K562 (cell line): ENCODE measurements at regions not wholly inside any gene's neighbourhood (a gene's known extent, or its start where the extent isn't known, plus 50 kb on each side); places are given as distances from the start of the nearest gene placed in this dataset.

Experiments used
- ATAC-seq: fragments of 200-7000 bp; cut with Tn5 transposase; 3 replicates; pipeline ENCODE4 v1.9.1; 2020; ENCODE audit warnings: moderate library complexity
- BruUV-seq: library from RNA; stranded (reverse); fragments of 400-500 nt; replicated peaks from 2 replicates; lab custom pipeline; 2021; lab: Mats Ljungman, UMichigan
- CTCF ChIA-PET: fragments of 300-600 bp; formaldehyde crosslinking; extraction: SDS; loops from one replicate; lab custom pipeline; 2021; ENCODE audit warnings: low intra/inter-chr PET ratio; lab: Yijun Ruan, JAX
- POLR2A ChIA-PET: fragments of 300-600, 350-650 bp; sonication (Branson Sonifier 250); formaldehyde crosslinking; extraction: SDS; loops from one replicate; lab custom pipeline; 2021; ENCODE audit warnings: antibody characterized with exemption, inconsistent platforms; lab: Yijun Ruan, JAX
- DNase-seq, 4 experiments: peaks; one replicate each; pipeline versions ENCODE4 v3.0.0 to v3.0.0-alpha.2; 2011 to 2018; ENCODE audit warnings: low spot score in 3 of 4, mixed read lengths in 3 of 4; ENCODE audit errors: extremely low read depth in 1 of 4
- FAIRE-seq: peaks from 2 replicates; lab custom pipeline; 2011; peaks lifted over from hg19 to GRCh38; lab: Jason Lieb, UNC
- H2AFZ ChIP-seq: 2 replicates; pipeline ENCODE4 v1.6.0; 2011; ENCODE audit warnings: low read depth, low read length, control low read depth, inconsistent platforms
- H3K27ac ChIP-seq: fragments of 200-600 bp; 3 replicates; pipeline ENCODE4 v1.8.0; 2011; ENCODE audit warnings: low read depth, mild to moderate bottlenecking, control low read depth, inconsistent platforms, low read length, moderate library complexity, mixed read lengths; ENCODE audit errors: extremely low read depth
- H3K27me3 ChIP-seq, 2 experiments: fragments of 300-600 bp in 1 of 2; 2 replicates in 1 of 2; 3 replicates in 1 of 2; pipeline versions ENCODE4 v1.6.0 to v1.8.0; 2011; ENCODE audit warnings: inconsistent platforms in 2 of 2, low read length in 2 of 2, mild to moderate bottlenecking in 1 of 2, mixed read lengths in 1 of 2, moderate library complexity in 1 of 2; ENCODE audit not compliant: control insufficient read depth in 2 of 2, insufficient read depth in 2 of 2
- H3K36me3 ChIP-seq: fragments of 300-600 bp; 3 replicates; pipeline ENCODE4 v1.8.0; 2011; ENCODE audit warnings: mild to moderate bottlenecking, low read length, inconsistent platforms; ENCODE audit not compliant: control insufficient read depth, insufficient read depth
- H3K4me1 ChIP-seq, 2 experiments: fragments of 200-600 bp in 1 of 2; replicated peaks in 1 of 2; 2 replicates in 1 of 2; 3 replicates in 1 of 2; pipeline versions ENCODE4 v1.5.1 to v1.8.0; 2011; ENCODE audit warnings: inconsistent platforms in 2 of 2, low read length in 2 of 2, mild to moderate bottlenecking in 1 of 2, mixed read lengths in 1 of 2, moderate library complexity in 1 of 2; ENCODE audit not compliant: control insufficient read depth in 2 of 2, insufficient read depth in 2 of 2
- H3K4me2 ChIP-seq: 2 replicates; pipeline ENCODE4 v1.6.1; 2011; ENCODE audit warnings: low read length, control low read depth, inconsistent platforms, mixed read lengths; ENCODE audit not compliant: insufficient read depth
- H3K4me3 ChIP-seq: fragments of 200-600 bp; sonication (generic), shearing (Covaris generic); 2 replicates; pipeline ENCODE4 v1.5.1; 2016; ENCODE audit warnings: control low read depth, inconsistent platforms
- H3K79me2 ChIP-seq: fragments of 200-600 bp; 3 replicates; pipeline ENCODE4 v1.8.0; 2011; ENCODE audit warnings: low read length, inconsistent platforms; ENCODE audit not compliant: control insufficient read depth, insufficient read depth
- H3K9ac ChIP-seq, 2 experiments: 2 replicates each; pipeline versions ENCODE4 v1.6.0 to v1.6.1; 2011; ENCODE audit warnings: low read depth in 2 of 2, low read length in 2 of 2, control low read depth in 1 of 2, inconsistent platforms in 1 of 2, mild to moderate bottlenecking in 1 of 2, mixed read lengths in 1 of 2; ENCODE audit not compliant: insufficient read depth in 1 of 2
- H3K9me1 ChIP-seq: one replicate; pipeline ENCODE4 v1.6.0; 2011; ENCODE audit warnings: inconsistent platforms, mild to moderate bottlenecking, low read length, moderate library complexity; ENCODE audit not compliant: control insufficient read depth, insufficient read depth
- H3K9me3 ChIP-seq: replicated peaks from 2 replicates; pipeline ENCODE4 v1.5.1; 2011; ENCODE audit warnings: low read depth, low read length, inconsistent platforms; ENCODE audit not compliant: control insufficient read depth, insufficient read depth
- H4K20me1 ChIP-seq: replicated peaks from 2 replicates; pipeline ENCODE4 v1.6.1; 2011; ENCODE audit warnings: low read length, inconsistent platforms, mixed read lengths; ENCODE audit not compliant: control insufficient read depth, insufficient read depth
- CBX2 ChIP-seq: fragments of 200-600 bp; sonication (generic); IDR thresholded peaks from one replicate; pipeline ENCODE4 v1.6.1; 2012; ENCODE audit warnings: mild to moderate bottlenecking, low read length, inconsistent platforms; ENCODE audit not compliant: insufficient read depth, poor library complexity, severe bottlenecking
- ESRRB ChIP-seq: fragments of 250-450 bp; sonication (Bioruptor Pico); IDR thresholded peaks from 2 replicates; pipeline ENCODE4 v1.5.0; 2020; ENCODE audit warnings: mild to moderate bottlenecking, moderate library complexity, borderline replicate concordance
- GATAD2A ChIP-seq: fragments of 450-650 bp; IDR thresholded peaks from 2 replicates; pipeline ENCODE4 v1.6.1; 2017
- HDGF ChIP-seq: fragments of 450-650 bp; IDR thresholded peaks from 2 replicates; pipeline ENCODE4 v1.6.1; 2016
- RAD51 ChIP-seq: fragments of 450-650 bp; IDR thresholded peaks from 2 replicates; pipeline ENCODE4 v1.7.1; 2016; ENCODE audit warnings: low read depth, mild to moderate bottlenecking, borderline replicate concordance
- REST ChIP-seq, 2 experiments: fragments of 450-650 bp; formaldehyde crosslinking in 1 of 2; IDR thresholded peaks; 2 replicates each; pipeline versions ENCODE4 v1.4.0 to v1.6.1; 2014 to 2020; ENCODE audit warnings: mild to moderate bottlenecking in 2 of 2, borderline replicate concordance in 1 of 2, low read depth in 1 of 2
- ZBTB7A ChIP-seq: IDR thresholded peaks from 2 replicates; pipeline ENCODE4 v1.6.1; 2011; ENCODE audit warnings: low read depth, mild to moderate bottlenecking, low read length, moderate library complexity, borderline replicate concordance; ENCODE audit not compliant: control insufficient read depth
- WGBS: fragments of 100-300 bp; shearing (Covaris generic); methylation state at CpG from one replicate; pipeline ENCODE4 v1.1.6; 2016; ENCODE audit warnings: low coverage, mixed read lengths; ENCODE audit not compliant: insufficient coverage; ENCODE audit errors: missing lambda C conversion rate; 5-methylcytosine and 5-hydroxymethylcytosine counted together
- in situ Hi-C: fragments of 300-500 bp; cut with MboI; formaldehyde crosslinking; loops from 4 replicates; pipeline ENCODE4 v1.15.0; 2018; ENCODE audit warnings: inconsistent platforms, mixed read lengths
- intact Hi-C: fragments of 100-400 bp; cut with micrococcal nuclease; formaldehyde crosslinking; loops from 2 replicates; pipeline ENCODE4 v1.14.2; 2022
- TF ChIP-seq, protein P1 (sequence below), 2 experiments: fragments of 200-800 bp in 1 of 2; sonication (Bioruptor generic) in 1 of 2; sonication (generic) in 1 of 2; formaldehyde crosslinking in 1 of 2; IDR thresholded peaks in 1 of 2; conservative IDR thresholded peaks in 1 of 2; 2 replicates each; pipeline versions ENCODE4 v1.5.0 to v1.6.1; 2016 to 2020; ENCODE audit warnings: missing compliant biosample characterization in 1 of 2, missing genetic modification characterization in 1 of 2, missing genetic modification reagents in 1 of 2

DNA sequence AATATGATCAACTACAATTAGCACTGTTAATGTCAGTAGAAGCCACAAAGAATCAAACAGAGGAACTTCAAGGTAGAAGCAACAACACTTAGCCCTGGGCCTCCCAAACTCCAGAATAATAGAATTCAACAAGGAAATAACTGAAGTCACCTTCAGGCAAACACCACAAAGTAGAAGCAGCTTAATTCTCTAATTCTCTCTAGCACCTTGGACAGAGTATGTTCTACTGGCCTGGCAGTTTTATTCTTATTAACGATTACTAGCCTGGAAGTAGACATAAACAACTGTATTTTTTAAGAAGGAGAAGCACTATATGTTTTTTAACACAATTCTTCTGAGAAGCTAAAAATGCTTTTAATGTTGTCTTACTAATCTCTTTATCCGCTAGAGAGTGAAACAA is 911.9 kb downstream of the DTWD2 start:
- no peaks in the 10 kb centered on the region for H3K79me2 ChIP-seq
- H3K4me1 ChIP-seq, result no peaks in the 10 kb centered on the region
- no peak overlapping the region for H3K4me2 ChIP-seq
- BruUV-seq, result no TSS peak
- no peak overlapping the region for H3K27ac ChIP-seq
- H3K36me3 ChIP-seq, result no peaks in the 10 kb centered on the region
- H4K20me1 ChIP-seq, result no peaks in the 10 kb centered on the region
- CTCF ChIA-PET, result no interaction called here
- DNase-seq, result no peak
- intact Hi-C loops, result no loop called here
- WGBS, result 0% methylated on average over 2 of the region's 2 CpGs
- H2AFZ ChIP-seq, result no peak overlapping the region
- no peak for ATAC-seq
- no peak overlapping the region for H3K4me3 ChIP-seq
- H3K27me3 ChIP-seq, result no peaks in the 10 kb centered on the region
- POLR2A ChIA-PET, result no interaction called here
- TF ChIP-seq HDGF, result no peak
- no peak for TF ChIP-seq GATAD2A
- no peak for TF ChIP-seq ZBTB7A
- TF ChIP-seq, protein P1, sequence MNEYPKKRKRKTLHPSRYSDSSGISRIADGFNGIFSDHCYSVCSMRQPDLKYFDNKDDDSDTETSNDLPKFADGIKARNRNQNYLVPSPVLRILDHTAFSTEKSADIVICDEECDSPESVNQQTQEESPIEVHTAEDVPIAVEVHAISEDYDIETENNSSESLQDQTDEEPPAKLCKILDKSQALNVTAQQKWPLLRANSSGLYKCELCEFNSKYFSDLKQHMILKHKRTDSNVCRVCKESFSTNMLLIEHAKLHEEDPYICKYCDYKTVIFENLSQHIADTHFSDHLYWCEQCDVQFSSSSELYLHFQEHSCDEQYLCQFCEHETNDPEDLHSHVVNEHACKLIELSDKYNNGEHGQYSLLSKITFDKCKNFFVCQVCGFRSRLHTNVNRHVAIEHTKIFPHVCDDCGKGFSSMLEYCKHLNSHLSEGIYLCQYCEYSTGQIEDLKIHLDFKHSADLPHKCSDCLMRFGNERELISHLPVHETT (CRISPR knock-in tag; conservative IDR thresholded peaks at IDR 0.05 in 1 of 2, IDR thresholded peaks at IDR 0.05 in 1 of 2), result no peak
- TF ChIP-seq CBX2, result no peak
- no peak for TF ChIP-seq ESRRB (CRISPR knock-in tag)
- TF ChIP-seq REST (IDR thresholded peaks at IDR 0.05; ENCODE audit: borderline replicate concordance), result no peak
- TF ChIP-seq REST (CRISPR knock-in tag; IDR thresholded peaks at IDR 0.05; ENCODE audit: low read depth), result no peak
- TF ChIP-seq RAD51, result no peak
- H3K9me1 ChIP-seq, result no peaks in the 10 kb centered on the region
- in situ Hi-C loops, result no loop called here
- no peaks in the 10 kb centered on the region for H3K9me3 ChIP-seq
- FAIRE-seq, result no peak
- no peak overlapping the region for H3K9ac ChIP-seq
